Activated CD4-positive, alpha-beta T cell treated with anti-CD3 and anti-CD28 coated beads for 4 hours (primary cell): ENCODE measurements at regions not wholly inside any gene's neighbourhood (a gene's known extent, or its start where the extent isn't known, plus 50 kb on each side); places are given as distances from the start of the nearest gene placed in this dataset.
A peak's percentile ranks its signal among the peaks of the same experiment; 100 is the strongest.

ENCODE experiments used
- DNase-seq, 2 donors: peaks; one replicate each; pipeline ENCODE4 v3.0.0-alpha.2; 2020

DNA sequence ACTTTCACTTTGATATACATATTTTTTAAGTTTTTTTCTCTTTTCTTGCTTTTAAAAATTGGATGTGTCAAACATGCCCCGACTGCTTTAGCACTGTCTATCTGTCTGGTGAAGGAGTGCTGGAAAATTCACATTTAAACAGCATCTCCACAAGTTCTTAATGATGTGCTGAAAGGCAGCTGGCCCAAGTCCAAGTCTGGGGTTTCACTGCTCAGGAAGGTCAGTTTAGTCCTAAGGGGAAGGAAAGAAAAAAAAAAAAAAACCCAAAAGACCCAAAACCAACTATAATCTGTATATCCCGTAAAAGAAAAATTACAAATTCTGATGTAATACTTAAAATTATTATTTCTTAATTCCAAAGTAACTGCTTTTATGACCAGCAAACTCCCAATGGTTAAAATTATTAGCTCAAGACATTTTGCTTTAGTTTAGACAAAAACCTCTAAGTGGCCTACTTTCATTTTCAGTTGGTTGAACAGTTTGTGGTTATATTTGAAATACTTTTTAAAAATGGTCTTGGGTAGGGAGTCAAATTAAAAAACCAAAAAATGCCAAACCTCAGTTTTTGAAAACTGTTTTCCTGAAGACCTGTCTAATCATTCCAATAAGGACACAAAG, 79.5 kb upstream of the PREP start:
- no peak for DNase-seq

DNA sequence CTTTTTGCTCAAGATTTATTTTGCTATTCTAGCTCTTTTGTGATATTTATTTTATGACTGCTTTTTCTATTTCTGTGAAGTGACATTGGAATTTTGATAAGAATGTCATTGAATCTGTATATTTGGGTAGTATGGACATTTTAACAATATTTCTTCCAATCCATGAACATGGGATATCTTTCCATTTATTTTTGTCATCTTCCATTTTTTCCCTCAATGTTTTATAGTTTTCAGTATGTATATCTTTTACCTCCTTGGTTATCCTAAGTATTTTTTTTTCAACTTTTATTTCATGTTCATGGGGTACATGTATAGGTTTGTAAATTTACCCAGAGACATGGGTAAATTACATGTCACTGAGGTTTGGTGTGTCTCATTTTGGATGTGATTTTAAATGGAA, 74.1 kb upstream of the PREP start:
- no peak for DNase-seq

DNA sequence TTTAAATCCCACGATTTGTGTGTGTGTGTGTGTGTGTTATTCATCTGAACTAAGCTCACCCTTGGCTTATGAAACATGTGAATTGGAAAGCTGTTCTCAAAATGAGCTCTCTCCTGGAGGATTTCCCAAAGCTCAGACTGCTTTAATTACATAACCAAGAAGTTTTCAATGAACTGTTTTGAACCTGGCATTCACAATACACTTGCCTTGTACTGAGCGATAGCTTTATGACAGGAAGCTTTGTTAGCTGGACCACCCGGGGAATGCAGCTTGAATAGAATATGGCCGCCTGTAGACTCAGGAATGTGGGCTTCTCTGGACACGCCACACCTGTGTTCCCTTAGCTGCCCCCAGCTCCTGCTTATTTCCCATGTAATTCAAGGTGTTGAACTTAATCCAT, 71.4 kb upstream of the PREP start:
- no peak for DNase-seq

DNA sequence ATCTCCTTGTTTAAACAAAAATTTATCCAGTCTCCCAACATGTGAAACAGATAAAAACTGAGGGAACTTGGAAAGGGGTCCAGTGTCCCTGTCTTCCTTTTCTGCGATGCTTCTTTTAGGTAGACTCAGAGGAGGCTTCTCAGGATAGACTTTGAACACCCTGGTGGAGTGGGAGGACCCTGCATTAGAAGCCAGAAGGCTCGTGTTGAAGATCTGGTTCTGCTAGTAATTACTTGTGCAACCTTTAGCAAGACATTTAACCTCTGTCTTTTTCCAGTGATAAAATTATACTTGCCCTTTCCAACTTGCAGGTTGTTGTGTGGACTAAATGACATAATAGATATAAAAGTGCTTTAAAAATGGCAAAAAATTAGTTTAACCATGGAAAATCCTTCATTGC, 67.1 kb upstream of the PREP start:
- DNase-seq: no peak

DNA sequence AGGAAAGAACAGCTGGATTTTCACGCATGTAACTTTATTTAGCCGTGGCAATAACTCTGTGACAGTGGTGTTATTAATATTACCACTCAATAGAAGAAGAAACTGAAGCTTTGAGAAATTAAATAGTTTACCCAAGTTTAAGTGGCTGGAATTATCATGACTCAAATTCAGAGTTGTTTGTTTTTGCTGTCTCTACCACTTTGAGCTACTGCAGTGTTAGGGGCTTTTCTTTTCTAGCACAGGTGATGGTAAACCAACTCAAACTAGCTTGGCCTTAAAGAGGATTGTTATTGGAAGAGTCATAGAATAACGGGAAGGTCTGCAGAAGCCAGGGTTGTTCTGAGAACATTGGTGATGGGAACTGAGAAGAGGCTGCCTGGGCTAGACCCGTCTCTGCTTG, 66.0 kb upstream of the PREP start:
- no peak for DNase-seq

DNA sequence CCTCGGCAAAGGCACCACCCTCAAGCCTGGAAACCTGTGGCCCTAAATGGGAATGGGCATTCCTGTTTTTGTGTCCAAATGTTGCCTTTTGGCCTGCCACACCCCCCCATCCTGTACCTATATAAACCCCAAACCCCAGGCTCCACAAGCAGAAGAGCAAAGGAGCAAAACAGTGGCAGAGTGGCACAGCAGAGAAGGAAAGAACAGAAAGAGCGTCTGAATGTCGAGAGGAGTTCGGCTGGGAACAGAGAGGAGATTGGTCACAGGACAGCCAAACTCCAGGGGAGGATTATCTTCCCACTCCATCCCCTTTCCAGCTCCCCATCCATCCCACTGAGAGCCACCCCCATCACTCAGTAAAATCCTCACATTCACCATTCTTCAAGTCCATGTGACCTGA, 58.0 kb upstream of the PREP start:
- DNase-seq: no peak

DNA sequence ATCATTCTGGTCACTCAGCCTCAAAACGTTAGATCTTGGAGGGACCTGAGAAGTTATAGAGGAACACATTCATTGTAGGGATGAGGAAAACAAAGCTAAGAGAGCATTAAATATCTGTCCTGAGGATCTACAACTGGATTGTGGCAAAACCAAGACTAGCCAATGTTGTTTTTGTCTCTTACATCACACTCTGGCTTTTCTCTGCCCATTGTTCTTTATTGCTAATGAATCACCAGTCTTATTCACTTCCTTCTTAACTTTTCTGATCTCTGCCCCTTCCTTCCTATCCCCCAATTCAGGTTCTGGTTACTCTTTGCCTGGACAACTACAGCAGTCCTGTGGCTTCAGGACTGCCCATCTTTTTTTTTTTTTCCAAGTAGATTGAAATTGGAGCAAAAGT, 57.0 kb upstream of the PREP start:
- no peak for DNase-seq

DNA sequence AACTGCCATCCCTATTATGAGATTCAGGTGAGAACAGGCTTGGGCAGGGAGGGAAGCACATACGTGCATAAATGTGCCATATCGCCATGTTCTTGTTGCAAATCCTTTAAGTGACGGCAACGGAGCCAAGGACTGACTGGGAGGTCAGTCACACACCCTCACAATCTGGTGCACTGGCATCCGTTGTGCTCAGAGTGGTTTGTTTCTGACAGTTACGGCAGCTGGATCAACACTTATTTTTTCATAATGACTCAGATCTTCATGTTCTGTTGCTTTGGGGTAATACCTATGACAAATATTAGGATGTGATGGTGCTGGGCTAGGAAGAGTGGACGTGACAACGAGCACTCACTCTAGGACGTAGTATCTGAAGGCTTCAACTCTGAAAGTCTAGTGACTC, 56.2 kb upstream of the PREP start:
- no peak for DNase-seq

DNA sequence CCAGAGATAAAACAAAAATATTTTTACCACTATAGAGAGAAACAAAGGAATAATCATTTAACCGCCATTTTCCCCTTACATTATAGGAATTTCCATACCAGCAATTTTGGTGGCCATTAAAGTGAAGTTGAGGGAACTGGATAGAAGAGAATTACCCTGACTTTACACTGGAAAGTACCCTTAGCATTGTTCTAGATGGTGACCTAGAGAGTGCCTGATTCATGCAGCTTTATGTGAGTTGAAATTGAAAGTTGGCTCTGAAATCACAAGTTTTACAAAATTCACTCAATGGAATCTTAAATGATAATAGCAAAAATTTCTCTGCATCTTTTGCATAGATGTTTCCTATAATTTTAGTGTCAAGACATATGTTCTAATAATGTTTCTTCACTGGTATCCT, 55.7 kb upstream of the PREP start:
- no peak for DNase-seq

DNA sequence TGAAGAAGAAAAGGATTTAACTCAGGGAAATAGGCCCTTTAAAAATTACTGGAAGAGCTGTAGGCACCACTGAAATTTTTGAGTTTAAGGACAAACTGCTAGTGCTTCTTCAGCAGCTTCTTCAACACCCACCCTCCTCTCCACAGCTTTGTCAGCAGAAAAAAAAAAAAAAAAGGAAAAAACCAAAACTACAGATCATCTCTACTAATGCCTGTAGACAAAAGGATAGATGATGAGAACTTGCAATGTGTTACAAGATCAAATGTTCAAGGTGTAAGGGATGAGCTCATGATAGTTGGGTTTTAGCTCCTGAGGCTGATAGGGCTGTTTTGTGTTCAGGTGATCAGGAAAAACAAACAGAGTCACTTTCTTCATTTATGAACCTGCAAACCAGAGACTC, 55.2 kb upstream of the PREP start:
- DNase-seq: no peak

DNA sequence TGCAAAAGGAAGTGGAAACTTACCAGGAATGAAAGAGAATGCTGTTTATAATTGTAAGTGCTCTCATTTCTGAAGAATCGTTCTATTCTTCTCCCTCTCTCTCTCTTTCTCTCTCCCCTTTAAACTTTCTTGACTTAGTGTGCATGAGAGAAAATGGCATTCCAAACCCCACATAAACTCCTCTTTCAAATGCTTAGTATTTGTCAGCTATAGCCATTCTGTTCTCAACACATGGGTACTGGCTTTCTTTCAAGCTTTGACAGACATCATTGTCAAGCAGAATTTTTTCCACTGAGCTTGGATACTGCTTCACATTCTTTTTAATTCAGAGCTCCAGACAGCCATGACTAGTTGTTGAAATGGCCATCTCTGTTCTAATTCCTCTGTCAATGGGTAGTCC, 51.1 kb upstream of the PREP start:
- DNase-seq: no peak

DNA sequence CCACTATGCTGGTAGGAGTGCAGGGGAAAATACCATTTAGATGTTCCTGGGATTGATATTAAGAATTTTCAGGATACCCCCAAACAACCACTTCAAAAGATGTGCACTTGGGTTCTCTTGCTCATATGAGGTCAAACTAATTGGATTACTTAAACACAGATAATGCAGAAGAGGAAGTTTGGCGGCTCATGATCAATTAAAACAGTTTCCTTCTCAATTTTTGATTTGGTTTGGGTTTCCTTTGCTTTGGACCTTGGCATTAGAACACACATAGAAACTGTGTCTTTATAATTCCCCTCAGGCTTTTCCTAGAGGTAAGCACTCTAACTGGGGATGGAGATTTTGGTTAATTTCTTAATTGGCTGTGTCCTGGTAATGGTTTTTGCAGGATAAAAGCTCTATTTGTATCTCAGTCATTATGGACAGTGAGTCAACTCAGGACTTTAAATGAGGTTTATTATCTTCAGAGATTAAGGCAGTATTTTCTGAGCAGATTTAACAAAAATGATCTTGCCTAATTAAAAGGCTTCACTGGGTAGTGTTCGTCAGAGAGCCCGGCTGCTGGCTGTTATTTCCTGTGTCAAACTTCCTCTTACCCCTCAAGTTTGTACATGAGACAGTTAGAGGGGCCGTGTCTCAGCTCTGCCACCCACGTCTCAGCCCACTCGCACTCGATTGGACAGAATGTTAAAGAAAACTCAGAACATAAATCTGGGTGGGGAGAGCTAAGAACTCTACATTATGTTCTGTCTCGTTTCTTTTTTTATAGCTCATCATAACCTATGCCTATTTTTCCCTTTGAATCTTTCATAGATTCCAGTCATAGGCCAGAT, 50.3 kb upstream of the PREP start:
- peak; percentile 14 to 21 for DNase-seq
